WERI-Rb-1 (cell line): ENCODE measurements at regions not wholly inside any gene's neighbourhood (a gene's known extent, or its start where the extent isn't known, plus 50 kb on each side); places are given as distances from the start of the nearest gene placed in this dataset.
"Not testable (repeated sequence)": the region's sequence is repeated elsewhere in the genome, so short reads cannot be mapped to it uniquely, and the experiment has no call there.

Experiments used
- DNase-seq: peaks from one replicate; pipeline ENCODE4 v3.0.0-alpha.2; 2020
- H3K27ac ChIP-seq: fragments of 250-450 bp; sonication (Bioruptor Pico); 2 replicates; pipeline ENCODE4 v1.5.1; 2020; ENCODE audit warnings: mild to moderate bottlenecking, moderate library complexity
- H3K27me3 ChIP-seq: fragments of 250-450 bp; sonication (Bioruptor Pico); 2 replicates; pipeline ENCODE4 v1.5.1; 2021; ENCODE audit warnings: mild to moderate bottlenecking, low read depth, moderate library complexity; ENCODE audit not compliant: insufficient read depth, severe bottlenecking
- H3K36me3 ChIP-seq: fragments of 250-450 bp; sonication (Bioruptor Pico); 2 replicates; pipeline ENCODE4 v1.5.1; 2020; ENCODE audit warnings: mild to moderate bottlenecking, moderate library complexity
- H3K4me3 ChIP-seq: 2 replicates; pipeline ENCODE4 v1.5.1; 2011; ENCODE audit warnings: low read depth, mild to moderate bottlenecking, control low read depth, low read length
- H3K9me3 ChIP-seq: fragments of 250-450 bp; sonication (Bioruptor Pico); 2 replicates; pipeline ENCODE4 v1.5.1; 2021; ENCODE audit warnings: mild to moderate bottlenecking, moderate library complexity; ENCODE audit not compliant: severe bottlenecking
- TF ChIP-seq, protein P1 (sequence below): IDR thresholded peaks from 2 replicates; pipeline ENCODE4 v1.5.1; 2011; ENCODE audit warnings: low read depth, mild to moderate bottlenecking, control low read depth, inconsistent platforms, low read length

DNA sequence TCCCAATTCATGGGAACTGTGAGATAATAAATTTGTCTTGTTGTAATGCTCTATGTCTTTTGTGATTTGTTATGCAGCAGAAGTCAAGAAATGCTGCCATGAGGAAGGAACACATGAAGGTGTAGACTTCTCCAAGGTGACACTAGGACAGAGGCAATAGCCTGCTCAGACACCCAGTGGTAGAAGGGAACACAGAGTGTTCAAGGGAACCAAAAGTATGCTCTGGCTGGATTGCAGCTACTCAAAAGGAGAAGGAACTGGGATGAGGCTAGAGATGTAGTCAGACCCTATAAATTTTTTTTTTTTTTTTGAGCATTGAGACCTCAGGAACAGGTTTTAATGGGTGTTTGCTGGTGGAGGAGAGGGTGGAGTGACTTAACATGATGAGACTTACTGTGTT is 232.5 kb downstream of the PARP8 start:
- Histone ChIP-seq H3K27me3 (peaks cover 27% of the 10 kb centered on the region), H3K4me3 (no peak overlapping the region), H3K27ac (no peak overlapping the region), H3K36me3 (no peaks in the 10 kb centered on the region), H3K9me3 (no peaks in the 10 kb centered on the region)
- no peak for DNase-seq
- TF ChIP-seq, protein P1, sequence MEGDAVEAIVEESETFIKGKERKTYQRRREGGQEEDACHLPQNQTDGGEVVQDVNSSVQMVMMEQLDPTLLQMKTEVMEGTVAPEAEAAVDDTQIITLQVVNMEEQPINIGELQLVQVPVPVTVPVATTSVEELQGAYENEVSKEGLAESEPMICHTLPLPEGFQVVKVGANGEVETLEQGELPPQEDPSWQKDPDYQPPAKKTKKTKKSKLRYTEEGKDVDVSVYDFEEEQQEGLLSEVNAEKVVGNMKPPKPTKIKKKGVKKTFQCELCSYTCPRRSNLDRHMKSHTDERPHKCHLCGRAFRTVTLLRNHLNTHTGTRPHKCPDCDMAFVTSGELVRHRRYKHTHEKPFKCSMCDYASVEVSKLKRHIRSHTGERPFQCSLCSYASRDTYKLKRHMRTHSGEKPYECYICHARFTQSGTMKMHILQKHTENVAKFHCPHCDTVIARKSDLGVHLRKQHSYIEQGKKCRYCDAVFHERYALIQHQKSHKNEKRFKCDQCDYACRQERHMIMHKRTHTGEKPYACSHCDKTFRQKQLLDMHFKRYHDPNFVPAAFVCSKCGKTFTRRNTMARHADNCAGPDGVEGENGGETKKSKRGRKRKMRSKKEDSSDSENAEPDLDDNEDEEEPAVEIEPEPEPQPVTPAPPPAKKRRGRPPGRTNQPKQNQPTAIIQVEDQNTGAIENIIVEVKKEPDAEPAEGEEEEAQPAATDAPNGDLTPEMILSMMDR = no peak

DNA sequence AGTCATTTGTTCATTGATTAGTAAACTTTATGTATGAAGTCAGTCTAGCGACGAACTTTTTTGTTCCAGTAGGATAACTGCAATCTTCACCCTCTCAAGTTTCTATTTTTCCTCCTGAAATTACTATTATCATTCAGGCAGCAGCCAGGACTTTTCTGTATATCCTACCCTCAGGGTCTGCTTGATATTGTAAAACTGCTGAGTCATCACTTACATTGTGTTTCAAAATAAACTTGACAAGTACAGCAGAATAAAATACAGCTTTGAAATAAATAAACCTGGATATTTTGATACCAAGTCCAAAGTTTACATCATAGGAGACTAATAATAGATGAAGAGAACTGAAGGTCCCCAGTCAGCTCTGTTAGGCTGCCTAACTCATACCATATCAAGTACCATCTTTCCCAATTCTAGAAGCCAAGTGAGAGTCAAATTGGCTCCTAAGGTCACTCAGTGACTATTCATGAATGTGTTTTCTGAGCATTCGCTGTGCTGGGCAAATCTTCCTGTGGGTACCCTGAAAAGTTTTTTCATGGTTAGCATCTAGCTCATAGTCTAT is 234.6 kb downstream of the PARP8 start:
- Histone ChIP-seq H3K9me3 (no peaks in the 10 kb centered on the region), H3K27me3 (peaks cover 22% of the 10 kb centered on the region), H3K4me3 (no peak overlapping the region), H3K36me3 (no peaks in the 10 kb centered on the region), H3K27ac (no peak overlapping the region)
- DNase-seq = no peak
- TF ChIP-seq, protein P1 = no peak

DNA sequence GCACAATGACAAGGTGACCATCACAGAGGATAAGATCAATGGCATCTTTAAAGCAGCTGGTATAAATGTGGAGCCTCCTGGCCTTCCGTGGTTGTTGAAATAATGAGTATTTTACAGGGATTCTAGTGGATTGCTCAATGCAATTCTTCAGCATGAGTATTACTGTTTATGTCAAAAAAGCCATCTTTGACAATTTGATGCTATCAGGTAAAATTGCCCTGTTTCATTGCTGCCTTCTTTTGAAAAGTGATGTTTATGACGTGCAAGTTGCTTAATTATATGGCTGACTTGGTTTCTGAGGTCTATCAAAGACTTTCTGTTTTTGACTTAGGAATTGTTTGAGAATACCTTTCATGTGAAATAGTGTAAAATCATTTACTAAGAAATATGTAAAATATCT is 237.2 kb downstream of the PARP8 start:
- TF ChIP-seq, protein P1 = no peak
- H3K27me3 ChIP-seq = peaks cover 36% of the 10 kb centered on the region
- no peak overlapping the region for H3K4me3 ChIP-seq
- H3K27ac ChIP-seq = no peak overlapping the region
- no peaks in the 10 kb centered on the region for H3K9me3 ChIP-seq
- no peak for DNase-seq
- no peaks in the 10 kb centered on the region for H3K36me3 ChIP-seq

DNA sequence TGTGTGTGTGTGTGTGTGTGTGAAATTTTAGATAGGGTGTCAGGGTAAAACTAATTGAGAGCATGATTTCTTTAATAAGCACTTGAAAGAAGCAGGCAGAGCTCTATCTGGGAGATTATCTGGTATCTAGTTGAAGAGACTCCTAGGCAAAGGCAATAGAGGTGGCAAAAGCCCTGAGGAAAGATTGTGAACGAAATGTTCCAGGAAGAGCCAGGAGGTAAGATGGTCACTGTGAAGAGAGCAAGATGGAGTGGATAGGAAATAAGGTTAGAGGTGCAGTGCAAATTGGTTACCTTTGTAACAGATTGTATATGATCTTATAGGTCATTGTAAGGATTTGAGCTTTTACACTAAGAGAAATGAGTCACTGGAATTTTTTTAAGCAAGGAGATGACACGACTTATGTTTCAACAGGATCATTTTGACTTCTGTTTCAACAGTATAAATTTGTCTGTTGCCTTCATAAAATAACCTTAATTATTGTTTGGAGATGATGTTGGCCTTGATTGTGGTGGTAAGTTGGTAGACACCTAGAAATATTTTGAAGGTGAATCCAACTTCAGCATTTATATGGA is 239.6 kb downstream of the PARP8 start:
- Histone ChIP-seq H3K4me3 (no peak overlapping the region), H3K36me3 (no peaks in the 10 kb centered on the region), H3K27me3 (peaks cover 44% of the 10 kb centered on the region), H3K9me3 (no peaks in the 10 kb centered on the region), H3K27ac (no peak overlapping the region)
- DNase-seq = no peak
- TF ChIP-seq, protein P1 = no peak

DNA sequence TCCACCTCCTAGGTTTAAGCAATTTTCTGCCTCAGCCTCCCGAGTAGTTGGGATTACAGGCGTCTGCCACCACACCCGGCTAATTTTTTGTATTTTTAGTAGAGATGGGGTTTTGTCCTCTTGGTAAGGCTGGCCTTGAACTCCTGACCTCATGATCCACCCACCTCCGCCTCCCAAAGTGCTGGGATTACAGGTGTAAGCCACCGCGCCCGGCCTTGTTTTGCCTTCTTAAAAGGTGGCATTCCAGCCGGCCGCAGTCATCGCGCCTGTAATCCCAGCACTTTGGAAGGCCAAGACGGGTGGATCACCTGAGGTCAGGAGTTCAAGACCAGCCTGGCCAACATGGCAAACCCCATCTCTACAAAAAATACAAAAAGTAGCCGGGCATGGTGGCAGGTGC is 253.7 kb downstream of the PARP8 start:
- not testable (repeated sequence) for H3K4me3 ChIP-seq, H3K36me3 ChIP-seq, DNase-seq, H3K27ac ChIP-seq, H3K9me3 ChIP-seq
- peaks cover 56% of the 10 kb centered on the region for H3K27me3 ChIP-seq

DNA sequence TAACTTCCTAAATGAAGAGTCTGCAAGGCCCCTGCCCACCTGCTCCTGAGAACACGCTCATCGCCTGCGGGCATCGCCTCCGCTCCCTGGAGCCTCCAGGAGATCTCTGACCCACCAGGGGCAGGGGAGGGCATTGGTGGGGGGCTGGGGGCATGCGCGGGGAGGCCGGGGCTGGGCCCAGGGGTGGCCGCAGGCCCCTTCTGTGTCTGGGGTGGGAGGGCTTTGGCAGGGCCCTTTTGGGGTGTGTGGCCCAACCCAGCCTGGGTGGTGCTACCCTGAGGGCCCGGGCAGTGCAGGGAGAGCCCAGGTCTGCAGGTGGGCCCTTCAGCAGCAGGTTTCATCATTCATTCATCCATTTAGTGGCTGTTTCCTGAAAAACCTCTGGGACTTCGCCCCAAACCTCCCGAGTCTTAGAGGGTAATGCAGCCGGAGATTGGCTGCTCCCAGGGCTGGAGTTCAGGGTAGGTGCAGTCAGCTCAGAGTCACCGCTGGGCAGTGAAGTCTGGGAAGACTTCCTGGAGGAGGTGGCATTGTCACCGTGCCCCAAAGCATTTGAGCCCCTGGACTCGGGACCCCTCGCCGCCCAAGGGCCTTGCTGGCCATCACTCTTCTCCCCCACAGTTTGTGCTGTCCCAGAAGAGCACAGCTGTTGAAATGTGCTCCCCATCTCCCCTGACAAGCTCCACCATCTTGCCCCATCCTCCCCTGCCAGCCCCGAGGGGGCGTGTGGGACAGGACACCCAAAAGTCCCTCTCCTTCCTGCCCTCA is 255.1 kb downstream of the PARP8 start:
- TF ChIP-seq, protein P1 = no peak
- Histone ChIP-seq H3K36me3 (no peaks in the 10 kb centered on the region), H3K4me3 (no peak overlapping the region), H3K9me3 (no peaks in the 10 kb centered on the region), H3K27ac (no peak overlapping the region), H3K27me3 (peaks cover 47% of the 10 kb centered on the region)
- no peak for DNase-seq
